Inflammatory macrophage treated with lipopolysaccharide for 4 hours (primary cell): ENCODE measurements at regions not wholly inside any gene's neighbourhood (a gene's known extent, or its start where the extent isn't known, plus 50 kb on each side); places are given as distances from the start of the nearest gene placed in this dataset.
"Not testable (repeated sequence)": the region's sequence is repeated elsewhere in the genome, so short reads cannot be mapped to it uniquely, and the experiment has no call there.

Source experiments
- DNase-seq: peaks from one replicate; pipeline ENCODE4 v3.0.0-alpha.2; 2020

GRCh38 chr7:55743454-55743717 is 119.2 kb downstream of the SEPTIN14 start:
- not testable (repeated sequence) for DNase-seq

GRCh38 chr7:55742651-55743453 is 119.7 kb downstream of the SEPTIN14 start:
- DNase-seq: not testable (repeated sequence)

- not testable (repeated sequence) for DNase-seq
Measured at GRCh38 chr7:55741721-55742631, 120.6 kb downstream of the SEPTIN14 start.

- DNase-seq: not testable (repeated sequence)
Measured at GRCh38 chr7:55740633-55741250, 121.8 kb downstream of the SEPTIN14 start.

- not testable (repeated sequence) for DNase-seq
Measured at GRCh38 chr7:55740053-55740452, 122.5 kb downstream of the SEPTIN14 start.

GRCh38 chr7:55736641-55737221 is 125.8 kb downstream of the SEPTIN14 start:
- not testable (repeated sequence) for DNase-seq

- no peak for DNase-seq
Measured at GRCh38 chr7:55733241-55734140, 129.1 kb downstream of the SEPTIN14 start.

GRCh38 chr7:55731931-55732330 is 130.6 kb downstream of the SEPTIN14 start:
- DNase-seq: no peak

- no peak for DNase-seq
Measured at GRCh38 chr7:55730197-55730596, 132.4 kb downstream of the SEPTIN14 start.

- DNase-seq: no peak
Measured at GRCh38 chr7:55723621-55723941, 139.0 kb downstream of the SEPTIN14 start.

GRCh38 chr7:55722874-55723620 is 139.5 kb downstream of the SEPTIN14 start:
- not testable (repeated sequence) for DNase-seq

GRCh38 chr7:55721004-55721403 is 141.5 kb downstream of the SEPTIN14 start:
- DNase-seq: not testable (repeated sequence)

- DNase-seq: not testable (repeated sequence)
Measured at GRCh38 chr7:55715247-55715867, 143.1 kb upstream of the VOPP1 start.

GRCh38 chr7:55714370-55714769 is 142.1 kb upstream of the VOPP1 start:
- not testable (repeated sequence) for DNase-seq

GRCh38 chr7:55710312-55710711 is 138.0 kb upstream of the VOPP1 start:
- not testable (repeated sequence) for DNase-seq

GRCh38 chr7:55708028-55708427 is 135.7 kb upstream of the VOPP1 start:
- DNase-seq: not testable (repeated sequence)

- not testable (repeated sequence) for DNase-seq
Measured at GRCh38 chr7:55707410-55707809, 135.1 kb upstream of the VOPP1 start.

- not testable (repeated sequence) for DNase-seq
Measured at GRCh38 chr7:55706451-55707195, 134.3 kb upstream of the VOPP1 start.

- not testable (repeated sequence) for DNase-seq
Measured at GRCh38 chr7:55705728-55706450, 133.6 kb upstream of the VOPP1 start.
